Ovary (tissue), 3 donors: ENCODE measurements at regions not wholly inside any gene's neighbourhood (a gene's known extent, or its start where the extent isn't known, plus 50 kb on each side); places are given as distances from the start of the nearest gene placed in this dataset.

Source experiments
- CTCF ChIP-seq, 3 donors: fragments of 450-650 bp in 2 of 3; fragments of 200-600 bp in 1 of 3; IDR thresholded peaks; one replicate each; pipeline versions ENCODE4 v1.5.1 to v1.8.0; 2016 to 2022; ENCODE audit warnings: antibody characterized with exemption in 3 of 3, mild to moderate bottlenecking in 1 of 3
- EP300 ChIP-seq: sonication (generic); formaldehyde crosslinking; IDR thresholded peaks from one replicate; pipeline ENCODE4 v1.6.1; 2017; ENCODE audit warnings: antibody characterized with exemption
- POLR2A ChIP-seq: fragments of 450-650 bp; IDR thresholded peaks from one replicate; pipeline ENCODE4 v1.6.1; 2017; ENCODE audit warnings: antibody characterized with exemption, mild to moderate bottlenecking, moderate library complexity
- donor health status: DM: no; HTN: no; CAD: no.

- TF ChIP-seq EP300 (no peak), CTCF (IDR thresholded peaks at IDR 0.05) (no peak), POLR2A (no peak)
Observed at GRCh38 chr6:73937805-73938204, 241.8 kb downstream of the CD109 start.
